ENCODE measurements at regions not wholly inside any gene's neighbourhood (a gene's known extent, or its start where the extent isn't known, plus 50 kb on each side); places are given as distances from the start of the nearest gene placed in this dataset.

DNA sequence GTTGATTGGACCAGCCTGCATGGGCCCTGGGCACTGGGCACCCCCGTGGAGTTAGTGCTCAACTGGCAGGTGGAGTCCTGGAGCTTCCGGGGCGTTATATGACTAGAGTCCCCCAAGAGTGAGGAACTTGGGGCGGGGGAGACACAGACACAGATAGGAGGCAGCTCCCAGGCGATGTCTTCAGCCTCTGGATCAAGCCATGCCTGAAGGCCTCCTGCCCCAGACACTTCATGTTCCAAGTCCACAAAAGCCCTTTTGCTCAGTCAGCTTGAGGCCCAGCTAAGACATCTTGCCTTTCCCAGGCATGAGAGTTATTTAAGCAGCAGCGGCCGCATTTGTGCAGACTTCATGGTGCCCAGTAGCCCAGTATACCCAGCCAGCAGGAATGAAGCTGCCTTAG, 136.6 kb upstream of the CIBAR2 start:
- TF ChIP-seq POLR2A (IDR thresholded peaks at IDR 0.05): no peak
- TF ChIP-seq, protein P1, sequence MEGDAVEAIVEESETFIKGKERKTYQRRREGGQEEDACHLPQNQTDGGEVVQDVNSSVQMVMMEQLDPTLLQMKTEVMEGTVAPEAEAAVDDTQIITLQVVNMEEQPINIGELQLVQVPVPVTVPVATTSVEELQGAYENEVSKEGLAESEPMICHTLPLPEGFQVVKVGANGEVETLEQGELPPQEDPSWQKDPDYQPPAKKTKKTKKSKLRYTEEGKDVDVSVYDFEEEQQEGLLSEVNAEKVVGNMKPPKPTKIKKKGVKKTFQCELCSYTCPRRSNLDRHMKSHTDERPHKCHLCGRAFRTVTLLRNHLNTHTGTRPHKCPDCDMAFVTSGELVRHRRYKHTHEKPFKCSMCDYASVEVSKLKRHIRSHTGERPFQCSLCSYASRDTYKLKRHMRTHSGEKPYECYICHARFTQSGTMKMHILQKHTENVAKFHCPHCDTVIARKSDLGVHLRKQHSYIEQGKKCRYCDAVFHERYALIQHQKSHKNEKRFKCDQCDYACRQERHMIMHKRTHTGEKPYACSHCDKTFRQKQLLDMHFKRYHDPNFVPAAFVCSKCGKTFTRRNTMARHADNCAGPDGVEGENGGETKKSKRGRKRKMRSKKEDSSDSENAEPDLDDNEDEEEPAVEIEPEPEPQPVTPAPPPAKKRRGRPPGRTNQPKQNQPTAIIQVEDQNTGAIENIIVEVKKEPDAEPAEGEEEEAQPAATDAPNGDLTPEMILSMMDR (IDR thresholded peaks at IDR 0.05): no peak
